ENCODE measurements at regions not wholly inside any gene's neighbourhood (a gene's known extent, or its start where the extent isn't known, plus 50 kb on each side); places are given as distances from the start of the nearest gene placed in this dataset.
A peak's percentile ranks its signal among the peaks of the same experiment; 100 is the strongest.

DNA sequence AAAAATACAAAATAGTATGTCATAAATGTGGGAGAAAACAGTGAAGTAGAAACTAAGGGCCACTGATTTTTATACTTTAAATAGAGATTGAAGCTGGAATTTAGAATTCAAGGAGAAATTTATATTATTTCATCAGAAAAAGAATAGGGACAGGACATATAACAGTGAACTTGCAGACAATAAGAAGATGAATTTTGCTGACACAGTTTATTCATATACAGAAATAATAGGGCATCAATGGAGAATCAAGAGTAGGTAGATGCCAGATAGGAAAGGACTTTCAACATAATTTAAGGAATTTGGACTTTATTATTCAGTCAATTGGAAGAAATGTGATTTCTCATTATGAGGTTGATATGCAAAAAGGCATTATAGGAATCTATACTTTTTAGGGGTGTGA lies 118.9 kb upstream of the HNMT start:
- no peak overlapping the region for H3K4me3 ChIP-seq (ENCODE audit: low read length)
- no peak overlapping the region for H3K27ac ChIP-seq (ENCODE audit: low read length)
- no peaks in the 10 kb centered on the region for H3K27me3 ChIP-seq (ENCODE audit: control insufficient read depth, insufficient read depth)
- H3K4me1 ChIP-seq (ENCODE audit: control insufficient read depth, insufficient read depth, low read length): no peaks in the 10 kb centered on the region
- intact Hi-C loops (cut with DNase I): no loop called here
- ATAC-seq: no peak
- no peaks in the 10 kb centered on the region for H3K9me3 ChIP-seq (ENCODE audit: control insufficient read depth, low read length)
- no peak for DNase-seq

DNA sequence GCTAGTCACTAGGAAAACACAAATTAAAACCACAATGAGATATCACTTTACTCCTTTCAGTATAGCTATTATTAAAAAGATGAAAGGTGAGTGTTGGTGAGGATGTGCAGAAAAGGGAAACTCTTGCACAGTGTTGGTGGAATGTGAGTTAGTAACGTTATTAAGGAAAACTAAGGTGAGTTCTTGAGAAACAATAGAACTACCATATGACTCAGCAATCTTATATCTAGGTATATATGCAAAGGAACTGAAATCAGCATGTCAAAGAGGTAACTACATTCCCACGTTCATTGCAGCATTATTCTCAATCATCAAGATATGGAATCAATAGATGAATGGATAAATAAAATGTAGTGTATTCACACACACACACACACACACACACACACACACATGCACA lies 117.3 kb upstream of the HNMT start:
- no peak overlapping the region for H3K27ac ChIP-seq (ENCODE audit: low read length)
- no peak for ATAC-seq
- no peaks in the 10 kb centered on the region for H3K27me3 ChIP-seq (ENCODE audit: control insufficient read depth, insufficient read depth)
- no peaks in the 10 kb centered on the region for H3K9me3 ChIP-seq (ENCODE audit: control insufficient read depth, low read length)
- no peaks in the 10 kb centered on the region for H3K4me1 ChIP-seq (ENCODE audit: control insufficient read depth, insufficient read depth, low read length)
- 69% methylated on average over 2 of the region's 2 CpGs for WGBS
- H3K4me3 ChIP-seq (ENCODE audit: low read length): no peak overlapping the region
- DNase-seq: no peak
- intact Hi-C loops (cut with DNase I): no loop called here

DNA sequence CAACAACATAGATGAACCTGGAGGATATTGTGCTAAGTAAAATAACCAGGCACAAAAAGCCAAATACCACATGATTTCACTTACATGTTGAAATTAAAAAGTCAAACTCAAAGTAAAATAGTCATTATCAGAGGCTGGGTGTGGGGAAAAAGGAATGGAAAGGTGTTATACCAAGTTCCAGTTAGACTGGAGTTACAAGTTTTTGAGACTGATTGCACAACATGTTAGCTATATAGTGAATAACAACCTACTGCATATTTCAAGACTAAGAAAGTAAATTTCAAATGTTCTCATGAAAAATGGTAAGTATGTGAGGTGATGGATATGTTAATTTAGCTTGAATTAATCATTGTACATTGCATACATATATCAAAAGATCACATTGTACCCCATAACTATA lies 116.8 kb upstream of the HNMT start:
- intact Hi-C loops (cut with DNase I): no loop called here
- ATAC-seq (no peak), DNase-seq (no peak)
- Histone ChIP-seq H3K9me3 (ENCODE audit: control insufficient read depth, low read length) (no peaks in the 10 kb centered on the region), H3K27me3 (ENCODE audit: control insufficient read depth, insufficient read depth) (no peaks in the 10 kb centered on the region), H3K4me1 (ENCODE audit: control insufficient read depth, insufficient read depth, low read length) (no peaks in the 10 kb centered on the region), H3K27ac (ENCODE audit: low read length) (no peak overlapping the region), H3K4me3 (ENCODE audit: low read length) (no peak overlapping the region)

DNA sequence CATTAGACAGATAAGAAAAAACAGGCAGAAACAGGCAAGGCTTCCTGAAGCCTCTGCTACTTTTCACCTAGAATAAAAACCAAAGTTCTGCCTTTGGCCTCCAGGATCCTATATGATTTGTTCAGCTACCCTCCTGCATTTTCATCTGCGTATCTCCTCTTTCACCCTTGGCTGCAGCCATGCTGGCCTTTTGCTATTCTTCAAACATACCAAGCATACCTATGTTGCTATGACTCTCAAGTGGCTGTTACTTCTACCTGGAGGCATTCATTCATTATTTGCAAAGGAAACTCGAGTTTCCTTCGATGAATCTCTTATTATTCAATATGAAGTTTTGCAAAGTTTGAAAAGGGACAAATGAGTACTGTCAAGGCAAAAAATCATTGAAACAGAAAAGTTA lies 106.4 kb upstream of the HNMT start:
- intact Hi-C loops (cut with DNase I): no loop called here
- ATAC-seq: no peak
- no peak for DNase-seq
- no peak overlapping the region for H3K4me3 ChIP-seq (ENCODE audit: low read length)
- no peaks in the 10 kb centered on the region for H3K9me3 ChIP-seq (ENCODE audit: control insufficient read depth, low read length)
- 67% methylated on average over 3 of the region's 3 CpGs for WGBS
- H3K27me3 ChIP-seq (ENCODE audit: control insufficient read depth, insufficient read depth): no peaks in the 10 kb centered on the region
- H3K27ac ChIP-seq (ENCODE audit: low read length): no peak overlapping the region
- H3K4me1 ChIP-seq (ENCODE audit: control insufficient read depth, insufficient read depth, low read length): no peaks in the 10 kb centered on the region

DNA sequence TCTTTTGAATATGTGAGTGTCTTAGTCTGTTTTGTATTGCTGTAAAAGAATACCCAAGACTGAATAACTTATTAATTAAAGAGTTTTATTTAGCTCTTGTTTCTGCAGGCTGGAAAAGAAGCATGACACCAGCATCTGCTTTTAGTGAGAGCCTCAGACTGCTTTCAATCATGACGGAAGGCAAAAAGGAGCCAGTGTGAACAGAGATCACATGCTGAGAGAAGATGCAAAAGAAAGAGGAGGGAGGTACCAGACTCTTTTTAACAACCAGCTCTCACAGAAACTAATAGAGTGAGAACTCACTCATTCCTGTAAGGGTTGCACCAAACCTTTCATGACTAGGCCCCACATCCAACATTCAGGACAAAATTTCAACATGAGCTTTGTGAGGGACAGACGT lies 101.6 kb upstream of the HNMT start:
- intact Hi-C loops (cut with DNase I): no loop called here

DNA sequence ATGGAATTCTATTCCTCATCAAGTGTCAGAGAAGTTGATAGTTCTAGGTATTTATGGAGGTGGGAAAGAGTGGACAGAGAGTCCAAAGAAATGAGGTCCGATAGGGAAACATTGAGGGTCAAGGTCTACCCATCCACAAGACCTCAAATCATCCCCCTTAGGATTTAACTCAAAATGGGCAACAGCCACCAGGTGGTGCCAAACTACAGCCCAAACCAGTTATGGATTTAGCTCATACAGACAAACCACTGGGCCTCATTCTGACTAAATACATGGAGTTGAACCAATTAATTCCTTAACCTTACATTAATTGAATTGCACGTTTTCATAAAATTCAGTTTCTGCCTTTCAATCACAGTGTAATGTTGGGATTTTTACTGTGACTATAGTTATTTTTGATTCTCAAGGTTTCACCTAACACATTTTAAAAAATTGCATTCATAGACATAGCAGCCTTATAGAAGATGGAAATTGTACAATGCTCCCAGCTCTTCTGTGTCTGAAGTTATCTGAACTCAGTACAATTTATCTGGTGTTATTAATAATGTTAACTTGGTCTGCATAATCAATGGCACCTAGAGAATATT lies 98.2 kb upstream of the HNMT start:
- Histone ChIP-seq H3K9me3 (ENCODE audit: control insufficient read depth, low read length) (no peaks in the 10 kb centered on the region), H3K4me3 (ENCODE audit: low read length) (no peak overlapping the region), H3K4me1 (ENCODE audit: control insufficient read depth, insufficient read depth, low read length) (no peaks in the 10 kb centered on the region), H3K27ac (ENCODE audit: low read length) (no peak overlapping the region), H3K27me3 (ENCODE audit: control insufficient read depth, insufficient read depth) (no peaks in the 10 kb centered on the region)
- WGBS: 15% methylated on average over 2 of the region's 2 CpGs
- no peak for ATAC-seq
- DNase-seq: peak in 2 of 3 donors; percentile 20 to 51
- intact Hi-C loops (cut with DNase I): no loop called here

More for the DNA sequence above, 101.6 kb upstream of the HNMT start:
- Histone ChIP-seq H3K9me3 (ENCODE audit: control insufficient read depth, low read length) (no peaks in the 10 kb centered on the region), H3K27me3 (ENCODE audit: control insufficient read depth, insufficient read depth) (no peaks in the 10 kb centered on the region), H3K4me3 (ENCODE audit: low read length) (no peak overlapping the region), H3K4me1 (ENCODE audit: control insufficient read depth, insufficient read depth, low read length) (no peaks in the 10 kb centered on the region), H3K27ac (ENCODE audit: low read length) (no peak overlapping the region)
- no peak for DNase-seq
- ATAC-seq: no peak
- WGBS: 84% methylated on average over 2 of the region's 2 CpGs

DNA sequence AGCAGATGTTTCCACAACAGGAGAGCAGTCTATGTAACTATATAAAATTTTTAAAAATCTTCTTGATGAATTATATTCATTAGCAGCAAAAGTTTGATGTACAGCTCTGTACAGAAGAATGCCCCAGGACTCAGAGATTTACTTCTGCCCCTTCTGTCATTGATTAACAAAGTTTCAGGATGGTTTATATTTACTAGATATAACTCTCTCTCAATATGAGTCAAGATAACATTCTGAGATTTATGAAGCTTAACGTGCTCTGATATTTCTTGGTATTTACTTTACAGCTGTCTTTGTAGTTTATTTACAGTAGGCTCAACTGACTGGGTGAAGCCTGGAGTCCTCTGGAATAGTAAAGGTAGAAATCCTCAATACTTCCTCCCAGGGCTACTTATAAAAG lies 93.6 kb upstream of the HNMT start:
- Histone ChIP-seq H3K27me3 (ENCODE audit: control insufficient read depth, insufficient read depth) (no peaks in the 10 kb centered on the region), H3K27ac (ENCODE audit: low read length) (no peak overlapping the region), H3K9me3 (ENCODE audit: control insufficient read depth, low read length) (no peaks in the 10 kb centered on the region), H3K4me3 (ENCODE audit: low read length) (no peak overlapping the region), H3K4me1 (ENCODE audit: control insufficient read depth, insufficient read depth, low read length) (no peaks in the 10 kb centered on the region)
- DNase-seq (no peak), ATAC-seq (no peak)
- intact Hi-C loops (cut with DNase I): no loop called here
- WGBS: 39% methylated on average over 1 of the region's 1 CpG

DNA sequence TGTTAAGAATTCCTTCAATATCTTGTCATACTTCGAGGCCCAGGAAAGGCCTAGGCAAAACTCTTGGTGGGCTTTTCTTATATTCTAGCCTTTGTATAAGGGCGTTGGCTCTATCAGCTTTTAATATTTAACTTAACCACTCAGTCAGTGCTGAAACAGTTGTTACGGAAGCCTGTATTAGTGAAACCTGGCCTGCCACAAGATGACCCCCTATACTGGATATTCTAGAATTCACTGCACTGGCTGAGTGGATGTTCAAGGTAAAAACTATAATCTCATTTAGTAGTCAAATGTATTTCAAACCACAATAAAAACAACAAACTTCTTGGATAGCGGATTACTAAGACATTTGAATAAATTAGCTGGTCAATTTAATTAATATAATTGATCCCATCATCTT lies 91.7 kb upstream of the HNMT start:
- no peak overlapping the region for H3K27ac ChIP-seq (ENCODE audit: low read length)
- H3K4me1 ChIP-seq (ENCODE audit: control insufficient read depth, insufficient read depth, low read length): no peaks in the 10 kb centered on the region
- no peak for ATAC-seq
- no peak for DNase-seq
- intact Hi-C loops (cut with DNase I): no loop called here
- WGBS: 88% methylated on average over 4 of the region's 4 CpGs
- H3K27me3 ChIP-seq (ENCODE audit: control insufficient read depth, insufficient read depth): no peaks in the 10 kb centered on the region
- H3K9me3 ChIP-seq (ENCODE audit: control insufficient read depth, low read length): no peaks in the 10 kb centered on the region
- no peak overlapping the region for H3K4me3 ChIP-seq (ENCODE audit: low read length)

DNA sequence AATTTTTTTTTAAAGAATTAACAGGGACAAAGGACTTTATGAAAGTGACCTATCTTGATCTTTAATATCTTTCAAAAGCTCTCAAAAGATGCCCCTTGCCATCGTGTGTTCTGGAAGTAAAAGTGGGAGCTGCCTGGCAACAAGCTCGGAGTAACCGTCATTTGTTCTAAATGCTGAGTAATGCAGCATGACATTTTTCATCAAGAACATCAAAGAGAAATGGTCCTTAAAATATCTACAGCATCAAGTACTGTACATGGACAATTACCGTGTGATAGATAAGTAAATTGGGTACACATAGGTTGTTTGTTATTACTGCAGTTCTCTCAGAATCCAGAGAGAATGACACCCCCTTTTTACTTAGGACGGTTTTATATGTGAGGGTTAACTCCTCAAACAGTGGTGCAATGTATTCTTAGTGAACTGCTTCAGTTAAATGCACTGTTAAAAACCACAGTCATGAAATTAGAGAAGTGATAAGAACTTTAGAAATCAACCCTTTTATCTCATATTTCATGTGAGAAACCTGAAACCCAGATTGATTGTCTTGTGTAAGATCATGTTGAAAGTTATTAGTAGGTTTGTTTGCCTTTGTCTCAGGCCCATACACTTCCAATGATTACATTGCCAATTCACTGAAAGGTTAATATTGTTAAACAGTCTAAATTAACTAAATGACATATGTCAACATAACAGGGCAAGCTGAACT lies 90.6 kb upstream of the HNMT start:
- H3K9me3 ChIP-seq (ENCODE audit: control insufficient read depth, low read length): no peaks in the 10 kb centered on the region
- no peaks in the 10 kb centered on the region for H3K27me3 ChIP-seq (ENCODE audit: control insufficient read depth, insufficient read depth)
- no peak overlapping the region for H3K4me3 ChIP-seq (ENCODE audit: low read length)
- WGBS: 55% methylated on average over 5 of the region's 5 CpGs
- DNase-seq (no peak), ATAC-seq (no peak)
- no peaks in the 10 kb centered on the region for H3K4me1 ChIP-seq (ENCODE audit: control insufficient read depth, insufficient read depth, low read length)
- H3K27ac ChIP-seq (ENCODE audit: low read length): no peak overlapping the region
- intact Hi-C loops (cut with DNase I): no loop called here

DNA sequence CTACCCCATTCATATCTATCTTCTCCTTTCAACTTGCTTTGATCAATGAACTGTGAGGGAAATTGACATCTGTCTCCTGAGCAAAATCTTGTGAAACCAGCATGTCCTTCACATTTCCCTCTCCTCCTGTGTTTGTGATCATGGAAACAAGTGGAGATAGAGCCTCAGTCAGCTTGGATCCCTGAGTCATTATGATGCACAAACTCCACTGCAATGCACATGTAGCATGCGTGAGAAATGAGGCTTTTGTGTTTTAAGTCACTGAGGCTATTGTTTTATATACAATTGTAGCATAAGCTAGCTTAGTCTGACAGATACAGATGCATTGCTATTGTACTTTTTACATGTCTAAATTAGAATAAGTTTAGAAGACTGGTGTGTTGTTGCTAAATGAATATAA lies 85.2 kb upstream of the HNMT start:
- intact Hi-C loops (cut with DNase I): no loop called here
- DNase-seq (no peak), ATAC-seq (no peak)
- 82% methylated on average over 1 of the region's 1 CpG for WGBS
- no peak overlapping the region for H3K4me3 ChIP-seq (ENCODE audit: low read length)
- H3K9me3 ChIP-seq (ENCODE audit: control insufficient read depth, low read length): no peaks in the 10 kb centered on the region
- no peak overlapping the region for H3K27ac ChIP-seq (ENCODE audit: low read length)
- no peaks in the 10 kb centered on the region for H3K27me3 ChIP-seq (ENCODE audit: control insufficient read depth, insufficient read depth)
- H3K4me1 ChIP-seq (ENCODE audit: control insufficient read depth, insufficient read depth, low read length): no peaks in the 10 kb centered on the region

DNA sequence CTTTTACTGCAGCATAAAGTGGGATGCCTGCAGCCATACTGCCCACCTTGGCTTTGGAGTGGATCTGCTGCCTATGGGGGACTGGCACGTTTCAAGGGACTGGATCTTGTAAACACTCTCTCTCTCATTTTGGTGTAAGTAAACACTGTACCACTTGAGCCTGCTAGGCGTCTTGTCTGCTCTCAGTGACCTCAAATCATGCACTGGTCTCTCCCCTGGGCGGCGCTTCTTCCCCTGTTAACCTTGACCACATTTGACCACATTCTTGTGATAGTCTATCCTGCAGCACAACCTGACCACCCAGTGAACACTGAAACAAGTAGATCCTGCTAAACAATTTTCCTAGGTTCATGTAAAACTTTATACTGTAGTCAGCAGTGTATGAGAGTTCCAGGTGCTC lies 82.6 kb upstream of the HNMT start:
- H3K9me3 ChIP-seq (ENCODE audit: control insufficient read depth, low read length): no peaks in the 10 kb centered on the region
- 74% methylated on average over 4 of the region's 4 CpGs for WGBS
- DNase-seq (no peak), ATAC-seq (no peak)
- H3K4me1 ChIP-seq (ENCODE audit: control insufficient read depth, insufficient read depth, low read length): no peaks in the 10 kb centered on the region
- no peak overlapping the region for H3K27ac ChIP-seq (ENCODE audit: low read length)
- H3K4me3 ChIP-seq (ENCODE audit: low read length): no peak overlapping the region
- intact Hi-C loops (cut with DNase I): no loop called here
- no peaks in the 10 kb centered on the region for H3K27me3 ChIP-seq (ENCODE audit: control insufficient read depth, insufficient read depth)

Data from right cardiac atrium (tissue), 5 donors.